HG02870 (cell line): ENCODE measurements at regions not wholly inside any gene's neighbourhood (a gene's known extent, or its start where the extent isn't known, plus 50 kb on each side); places are given as distances from the start of the nearest gene placed in this dataset.

Experiments
- ATAC-seq: cut with Tn5 transposase; IDR thresholded peaks from one replicate; pipeline ENCODE4 v1.9.1; 2021; ENCODE audit warnings: mild to moderate bottlenecking, moderate library complexity; ENCODE audit not compliant: unreplicated experiment

GRCh38 chr11:104286129-104286528, 122.2 kb upstream of the PDGFD start:
- ATAC-seq = no peak

GRCh38 chr11:104279587-104279986, 115.6 kb upstream of the PDGFD start:
- ATAC-seq = no peak

- ATAC-seq = no peak
Observed at GRCh38 chr11:104275992-104276391, 112.0 kb upstream of the PDGFD start.

- no peak for ATAC-seq
Observed at GRCh38 chr11:104260456-104260855, 96.5 kb upstream of the PDGFD start.

DNA sequence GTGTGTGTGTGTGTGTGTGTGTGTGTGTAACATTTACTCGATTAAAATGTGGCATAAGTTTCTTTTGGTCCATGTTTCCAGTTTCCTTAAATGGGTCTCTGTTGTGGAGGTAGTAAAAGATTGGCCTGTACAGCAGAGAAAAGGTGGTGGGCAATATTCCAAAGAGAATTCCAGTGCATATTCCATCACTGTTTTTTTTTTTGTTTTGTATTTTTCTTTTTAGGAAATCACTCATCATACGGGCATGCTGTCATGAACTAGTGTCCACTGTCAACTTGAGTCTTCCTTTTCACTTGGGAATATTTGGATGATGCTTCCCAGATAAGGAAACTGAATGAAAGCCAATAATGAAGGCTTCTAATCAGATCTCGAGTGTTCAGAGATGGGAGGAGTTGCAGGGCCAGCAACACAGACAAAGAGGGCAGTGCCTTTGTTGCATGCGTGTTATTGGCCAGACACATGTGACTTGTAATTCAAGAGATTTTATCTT, 95.2 kb upstream of the PDGFD start:
- ATAC-seq = no peak

GRCh38 chr11:104256525-104256924, 92.6 kb upstream of the PDGFD start:
- no peak for ATAC-seq

- no peak for ATAC-seq
Observed at GRCh38 chr11:104254347-104254746, 90.4 kb upstream of the PDGFD start.

- no peak for ATAC-seq
Observed at GRCh38 chr11:104246590-104246989, 82.6 kb upstream of the PDGFD start.

DNA sequence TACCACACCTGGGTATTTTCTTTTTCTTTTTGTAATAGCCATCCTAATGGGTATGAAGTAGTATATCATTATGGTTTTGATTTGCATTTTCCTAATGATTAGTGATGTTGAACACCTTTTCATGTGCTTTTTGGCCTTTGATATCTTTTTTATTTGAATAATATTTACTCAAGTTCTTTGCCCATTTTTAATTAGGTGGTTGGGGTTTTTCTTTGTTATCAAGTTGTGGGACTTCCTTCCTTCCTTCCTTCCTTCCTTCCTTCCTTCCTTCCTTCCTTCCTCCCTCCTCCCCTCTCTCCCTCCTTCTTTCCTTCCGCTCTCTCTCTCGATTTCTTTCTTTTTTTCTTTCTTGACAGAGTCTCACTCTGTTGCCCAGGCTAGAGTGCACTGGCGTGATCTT, 75.0 kb upstream of the PDGFD start:
- ATAC-seq = no peak

DNA sequence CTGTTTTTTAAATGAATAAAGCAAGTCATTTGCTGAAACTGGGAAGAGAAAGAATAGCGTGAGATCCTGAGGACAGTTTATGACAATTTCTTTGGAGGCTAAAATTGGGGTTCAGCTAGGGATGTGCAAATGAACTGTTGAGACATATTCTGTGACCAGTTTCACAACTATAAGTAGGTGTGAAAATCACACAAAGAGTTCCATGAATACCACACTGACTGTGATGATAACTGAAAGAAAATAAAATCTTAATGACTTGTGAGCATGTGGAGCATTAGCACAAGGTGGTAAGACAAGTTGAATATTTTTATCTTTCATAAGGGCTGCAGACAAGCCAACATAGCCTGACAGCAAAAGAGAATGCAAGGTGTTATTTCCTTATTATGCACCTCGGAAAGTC, 61.1 kb upstream of the PDGFD start:
- no peak for ATAC-seq

DNA sequence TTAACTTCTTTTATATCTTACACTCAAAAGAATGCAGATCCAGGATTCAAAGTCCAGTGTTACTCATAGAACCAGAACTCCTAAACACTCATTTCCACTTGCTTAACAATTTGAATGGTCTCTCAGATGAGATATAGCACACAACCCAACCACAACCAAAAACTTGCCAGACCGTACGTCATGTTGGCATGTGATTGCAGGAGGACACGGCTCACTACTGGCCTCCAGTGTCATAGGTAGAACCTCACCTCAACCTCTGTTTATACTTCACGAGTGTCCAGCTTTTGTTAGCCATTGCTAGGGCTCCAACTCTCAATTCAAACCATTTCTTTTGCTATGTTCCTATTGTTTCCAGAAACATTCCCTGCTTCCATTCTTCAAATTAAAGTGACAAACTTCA, 58.5 kb upstream of the PDGFD start:
- no peak for ATAC-seq

- no peak for ATAC-seq
Observed at GRCh38 chr11:104221455-104221854, 57.5 kb upstream of the PDGFD start.

DNA sequence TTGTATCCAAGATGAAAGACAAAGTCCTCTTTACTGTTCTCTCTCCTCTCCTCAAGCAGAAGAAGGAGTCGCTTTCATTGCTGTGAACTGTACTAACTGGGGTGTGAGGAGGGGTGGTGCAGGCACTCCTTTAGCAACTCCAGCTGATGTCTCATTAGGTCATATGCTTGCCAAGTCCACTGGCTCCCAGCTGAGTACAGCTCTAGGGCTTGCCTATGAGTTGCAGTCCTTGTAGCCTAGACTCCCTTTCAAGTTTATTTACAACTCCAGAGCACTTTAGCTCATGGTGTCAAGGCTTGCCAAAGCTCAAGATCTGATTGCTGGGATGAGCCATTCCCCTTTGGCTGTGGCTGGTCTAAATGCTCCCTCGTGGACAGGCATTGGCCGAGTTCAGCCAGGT, 55.1 kb upstream of the PDGFD start:
- no peak for ATAC-seq

DNA sequence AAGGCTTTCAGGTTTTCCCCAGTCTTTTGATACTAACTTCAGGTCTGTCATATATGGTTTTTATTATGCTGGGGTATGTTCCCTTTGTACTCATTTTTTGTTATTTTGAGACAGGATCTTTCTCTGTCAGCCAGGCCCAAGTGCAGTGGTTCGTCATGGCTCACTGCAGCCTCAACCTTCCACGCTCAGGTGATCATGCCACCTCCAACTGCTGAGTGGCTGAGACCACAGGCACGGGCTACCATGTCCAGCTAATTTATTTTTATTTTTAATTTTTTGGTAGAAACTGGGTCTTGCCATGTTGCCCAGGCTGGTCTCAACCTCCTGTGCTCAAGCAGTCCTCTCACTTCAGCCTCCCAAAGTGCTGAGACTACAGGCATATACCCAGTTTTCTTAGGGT, 50.6 kb upstream of the PDGFD start:
- no peak for ATAC-seq
